HUES64 (cell line): ENCODE measurements at regions not wholly inside any gene's neighbourhood (a gene's known extent, or its start where the extent isn't known, plus 50 kb on each side); places are given as distances from the start of the nearest gene placed in this dataset.
"Not testable (repeated sequence)": the region's sequence is repeated elsewhere in the genome, so short reads cannot be mapped to it uniquely, and the experiment has no call there.

Source experiments
- H3K27ac ChIP-seq: 2 replicates; pipeline ENCODE4 v1.7.0; 2013; ENCODE audit warnings: low read depth, low read length, inconsistent platforms
- H3K27me3 ChIP-seq: 2 replicates; pipeline ENCODE4 v1.6.1; 2013; ENCODE audit warnings: mild to moderate bottlenecking, low read length; ENCODE audit not compliant: insufficient read depth
- H3K36me3 ChIP-seq: 2 replicates; pipeline ENCODE4 v1.6.1; 2013; ENCODE audit warnings: mild to moderate bottlenecking, low read length; ENCODE audit not compliant: insufficient read depth
- H3K4me1 ChIP-seq: 2 replicates; pipeline ENCODE4 v1.6.1; 2013; ENCODE audit warnings: mild to moderate bottlenecking, low read length, moderate library complexity; ENCODE audit not compliant: insufficient read depth
- H3K4me3 ChIP-seq: 2 replicates; pipeline ENCODE4 v1.5.1; 2013; ENCODE audit warnings: mild to moderate bottlenecking, low read length, moderate library complexity
- H3K9ac ChIP-seq: 2 replicates; pipeline ENCODE4 v1.6.1; 2013; ENCODE audit warnings: mild to moderate bottlenecking, low read depth, low read length
- H3K9me3 ChIP-seq: 2 replicates; pipeline ENCODE4 v1.6.1; 2013; ENCODE audit warnings: low read depth, low read length; ENCODE audit not compliant: insufficient read depth
- WGBS: fragments of 150-250, 120-280 bp; methylation state at CpG from one replicate; pipeline ENCODE4 v1.1.7; 2013; ENCODE audit warnings: missing lambda C conversion rate; 5-methylcytosine and 5-hydroxymethylcytosine counted together

GRCh38 chr6:6820641-6821238 is 232.2 kb downstream of the LY86 start:
- H3K27ac ChIP-seq: no peak overlapping the region
- H3K4me1 ChIP-seq: peaks cover 22% of the 10 kb centered on the region
- H3K9me3 ChIP-seq: no peaks in the 10 kb centered on the region
- 27% methylated on average over 10 of the region's 10 CpGs for WGBS
- H3K27me3 ChIP-seq: no peaks in the 10 kb centered on the region
- H3K9ac ChIP-seq: no peak overlapping the region
- no peaks in the 10 kb centered on the region for H3K36me3 ChIP-seq
- no peak overlapping the region for H3K4me3 ChIP-seq

GRCh38 chr6:6821639-6822261 is 233.2 kb downstream of the LY86 start:
- H3K4me1 ChIP-seq: peaks cover 23% of the 10 kb centered on the region
- no peak overlapping the region for H3K4me3 ChIP-seq
- no peaks in the 10 kb centered on the region for H3K9me3 ChIP-seq
- no peak overlapping the region for H3K27ac ChIP-seq
- 84% methylated on average over 3 of the region's 3 CpGs for WGBS
- no peaks in the 10 kb centered on the region for H3K27me3 ChIP-seq
- H3K9ac ChIP-seq: no peak overlapping the region
- no peaks in the 10 kb centered on the region for H3K36me3 ChIP-seq

GRCh38 chr6:6823030-6823429 is 234.5 kb downstream of the LY86 start:
- no peak overlapping the region for H3K4me3 ChIP-seq
- peaks cover 23% of the 10 kb centered on the region for H3K4me1 ChIP-seq
- H3K9me3 ChIP-seq: no peaks in the 10 kb centered on the region
- H3K9ac ChIP-seq: no peak overlapping the region
- 90% methylated on average over 6 of the region's 6 CpGs for WGBS
- no peaks in the 10 kb centered on the region for H3K27me3 ChIP-seq
- no peaks in the 10 kb centered on the region for H3K36me3 ChIP-seq
- H3K27ac ChIP-seq: no peak overlapping the region

GRCh38 chr6:6823568-6824224 is 235.2 kb downstream of the LY86 start:
- no peaks in the 10 kb centered on the region for H3K9me3 ChIP-seq
- H3K9ac ChIP-seq: no peak overlapping the region
- 93% methylated on average over 5 of the region's 5 CpGs for WGBS
- H3K27me3 ChIP-seq: no peaks in the 10 kb centered on the region
- peaks cover 23% of the 10 kb centered on the region for H3K4me1 ChIP-seq
- H3K4me3 ChIP-seq: no peak overlapping the region
- no peaks in the 10 kb centered on the region for H3K36me3 ChIP-seq
- no peak overlapping the region for H3K27ac ChIP-seq

GRCh38 chr6:6824381-6824780 is 235.9 kb downstream of the LY86 start:
- H3K36me3 ChIP-seq: no peaks in the 10 kb centered on the region
- H3K27ac ChIP-seq: no peak overlapping the region
- no peaks in the 10 kb centered on the region for H3K9me3 ChIP-seq
- H3K9ac ChIP-seq: no peak overlapping the region
- no peaks in the 10 kb centered on the region for H3K27me3 ChIP-seq
- no peak overlapping the region for H3K4me3 ChIP-seq
- peaks cover 23% of the 10 kb centered on the region for H3K4me1 ChIP-seq
- WGBS: 89% methylated on average over 6 of the region's 6 CpGs

GRCh38 chr6:6825193-6825784 is 236.8 kb downstream of the LY86 start:
- 75% methylated on average over 11 of the region's 11 CpGs for WGBS
- peaks cover 15% of the 10 kb centered on the region for H3K4me1 ChIP-seq
- H3K36me3 ChIP-seq: no peaks in the 10 kb centered on the region
- H3K4me3 ChIP-seq: no peak overlapping the region
- H3K27ac ChIP-seq: no peak overlapping the region
- H3K9ac ChIP-seq: no peak overlapping the region
- H3K9me3 ChIP-seq: no peaks in the 10 kb centered on the region
- H3K27me3 ChIP-seq: no peaks in the 10 kb centered on the region

GRCh38 chr6:6826095-6826901 is 237.8 kb downstream of the LY86 start:
- H3K27me3 ChIP-seq: no peaks in the 10 kb centered on the region
- 88% methylated on average over 16 of the region's 16 CpGs for WGBS
- no peak overlapping the region for H3K4me3 ChIP-seq
- H3K4me1 ChIP-seq: peaks cover 14% of the 10 kb centered on the region
- H3K9ac ChIP-seq: no peak overlapping the region
- no peaks in the 10 kb centered on the region for H3K9me3 ChIP-seq
- H3K36me3 ChIP-seq: no peaks in the 10 kb centered on the region
- no peak overlapping the region for H3K27ac ChIP-seq

GRCh38 chr6:6826961-6827360 is 238.4 kb downstream of the LY86 start:
- Histone ChIP-seq H3K4me3 (no peak overlapping the region), H3K36me3 (no peaks in the 10 kb centered on the region), H3K4me1 (peaks cover 14% of the 10 kb centered on the region), H3K9ac (no peak overlapping the region), H3K27me3 (no peaks in the 10 kb centered on the region), H3K9me3 (no peaks in the 10 kb centered on the region), H3K27ac (no peak overlapping the region)
- WGBS: 84% methylated on average over 10 of the region's 10 CpGs

GRCh38 chr6:6829872-6830685 is 241.6 kb downstream of the LY86 start:
- WGBS: 90% methylated on average over 3 of the region's 6 CpGs
- H3K27ac ChIP-seq: no peak overlapping the region
- H3K27me3 ChIP-seq: no peaks in the 10 kb centered on the region
- peaks cover 8% of the 10 kb centered on the region for H3K4me1 ChIP-seq
- H3K9me3 ChIP-seq: no peaks in the 10 kb centered on the region
- H3K9ac ChIP-seq: no peak overlapping the region
- H3K36me3 ChIP-seq: no peaks in the 10 kb centered on the region
- no peak overlapping the region for H3K4me3 ChIP-seq

- H3K9ac ChIP-seq, H3K27ac ChIP-seq, H3K4me3 ChIP-seq, H3K27me3 ChIP-seq, H3K9me3 ChIP-seq, H3K36me3 ChIP-seq, H3K4me1 ChIP-seq: not testable (repeated sequence)
Observed at GRCh38 chr6:6830686-6831063, 242.2 kb downstream of the LY86 start.
